HepG2 (cell line): ENCODE measurements at regions not wholly inside any gene's neighbourhood (a gene's known extent, or its start where the extent isn't known, plus 50 kb on each side); places are given as distances from the start of the nearest gene placed in this dataset.

Experiments used
- BORCS8-MEF2B ChIP-seq: sonication (generic); formaldehyde crosslinking; IDR thresholded peaks from 2 replicates; pipeline ENCODE4 v1.8.0; 2022; ENCODE audit warnings: mild to moderate bottlenecking, missing genetic modification reagents
- FOXK1 ChIP-seq: sonication (generic); formaldehyde crosslinking; IDR thresholded peaks from 2 replicates; pipeline ENCODE4 v1.4.0; 2020; ENCODE audit warnings: low read depth, missing genetic modification reagents, borderline replicate concordance
- GABPB1 ChIP-seq: IDR thresholded peaks from 2 replicates; pipeline ENCODE4 v1.6.1; 2016; ENCODE audit warnings: mild to moderate bottlenecking, missing genetic modification reagents, moderate library complexity, missing compliant biosample characterization
- MTA1 ChIP-seq: sonication (generic); formaldehyde crosslinking; IDR thresholded peaks from 2 replicates; pipeline ENCODE4 v1.4.0; 2020; ENCODE audit warnings: missing genetic modification reagents, mild to moderate bottlenecking, borderline replicate concordance
- ONECUT2 ChIP-seq: sonication (generic); formaldehyde crosslinking; IDR thresholded peaks from 2 replicates; pipeline ENCODE4 v1.4.0; 2020; ENCODE audit warnings: missing genetic modification reagents
- SAP130 ChIP-seq: IDR thresholded peaks from 2 replicates; pipeline ENCODE4 v1.6.1; 2016; ENCODE audit warnings: low read depth
- SP5 ChIP-seq: IDR thresholded peaks from 2 replicates; pipeline ENCODE4 v1.6.1; 2016; ENCODE audit warnings: low read depth, borderline replicate concordance
- ZFX ChIP-seq: sonication (generic); formaldehyde crosslinking; IDR thresholded peaks from 2 replicates; pipeline ENCODE4 v1.4.0; 2020; ENCODE audit warnings: mild to moderate bottlenecking, low read depth, missing genetic modification reagents, moderate library complexity
- ZNF281 ChIP-seq: sonication (generic); formaldehyde crosslinking; IDR thresholded peaks from 2 replicates; pipeline ENCODE4 v1.4.0; 2020; ENCODE audit warnings: missing genetic modification reagents, borderline replicate concordance
- ZNF687 ChIP-seq: sonication (generic); formaldehyde crosslinking; IDR thresholded peaks from 2 replicates; pipeline ENCODE4 v1.5.1; 2020; ENCODE audit warnings: mild to moderate bottlenecking, missing genetic modification reagents, moderate library complexity

DNA sequence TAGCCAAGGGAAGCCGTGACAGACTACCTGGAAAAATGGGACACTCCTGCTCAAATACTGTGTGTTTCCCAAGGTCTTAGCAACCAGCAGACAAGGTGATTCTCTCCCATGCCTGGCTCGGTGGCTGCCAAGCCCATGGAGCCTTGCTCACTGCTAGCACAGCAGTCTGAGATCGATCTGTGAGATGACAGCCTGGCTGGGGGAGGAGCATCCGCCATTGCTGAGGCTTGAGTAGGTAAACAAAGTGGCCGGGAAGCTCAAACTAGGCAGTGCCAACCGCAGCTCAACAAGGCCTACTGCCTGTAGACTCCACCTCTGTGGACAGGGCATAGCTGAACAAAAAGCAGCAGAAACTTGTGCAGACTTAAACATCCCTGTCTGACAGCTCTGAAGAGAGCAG lies 137.0 kb downstream of the USP46 start (continued):
- TF ChIP-seq ZNF281 (CRISPR knock-in tag) (peak; percentile 30; the same call in 1 of the 2 replicates), SP5 (peak; percentile 75), ZNF687 (peak; percentile 35), BORCS8-MEF2B (CRISPR knock-in tag) (peak; percentile 74), MTA1 (CRISPR knock-in tag) (0 out of 2 replicates have a peak, but pooled peaks have one; percentile 21), SAP130 (peak; percentile 20; the same call in 1 of the 2 replicates), FOXK1 (CRISPR knock-in tag) (0 out of 2 replicates have a peak, but pooled peaks have one; percentile 35), ONECUT2 (CRISPR knock-in tag) (peak; percentile 75), ZFX (CRISPR knock-in tag) (0 out of 2 replicates have a peak, but pooled peaks have one; percentile 45), GABPB1 (CRISPR knock-in tag) (0 out of 2 replicates have a peak, but pooled peaks have one; percentile 13)
